CD4-positive, alpha-beta T cell treated with Interleukin-6 for 4 hours (primary cell): ENCODE measurements at regions not wholly inside any gene's neighbourhood (a gene's known extent, or its start where the extent isn't known, plus 50 kb on each side); places are given as distances from the start of the nearest gene placed in this dataset.

Experiments used
- DNase-seq: peaks from one replicate; pipeline ENCODE4 v3.0.0-alpha.2; 2020; ENCODE audit warnings: mixed read lengths

- DNase-seq: no peak
Observed at GRCh38 chr19:27705896-27706295, 1507.1 kb downstream of the UQCRFS1 start.

- DNase-seq: no peak
Observed at GRCh38 chr19:27694361-27695055, 1518.4 kb downstream of the UQCRFS1 start.

GRCh38 chr19:27691991-27692390 lies 1521.0 kb downstream of the UQCRFS1 start:
- no peak for DNase-seq

GRCh38 chr19:27689734-27690241 lies 1523.2 kb downstream of the UQCRFS1 start:
- no peak for DNase-seq

GRCh38 chr19:27684293-27684692 lies 1528.7 kb downstream of the UQCRFS1 start:
- no peak for DNase-seq

- DNase-seq: no peak
Observed at GRCh38 chr19:27681972-27682371, 1531.0 kb downstream of the UQCRFS1 start.

- DNase-seq: no peak
Observed at GRCh38 chr19:27679905-27680304, 1533.0 kb downstream of the UQCRFS1 start.

- DNase-seq: no peak
Observed at GRCh38 chr19:27679399-27679798, 1533.6 kb downstream of the UQCRFS1 start.

GRCh38 chr19:27676877-27677276 lies 1536.1 kb downstream of the UQCRFS1 start:
- no peak for DNase-seq

GRCh38 chr19:27676334-27676733 lies 1536.6 kb downstream of the UQCRFS1 start:
- DNase-seq: no peak

- DNase-seq: no peak
Observed at GRCh38 chr19:27675771-27676170, 1537.2 kb downstream of the UQCRFS1 start.

- DNase-seq: no peak
Observed at GRCh38 chr19:27674701-27675100, 1538.2 kb downstream of the UQCRFS1 start.

- no peak for DNase-seq
Observed at GRCh38 chr19:27673986-27674385, 1539.0 kb downstream of the UQCRFS1 start.

- DNase-seq: no peak
Observed at GRCh38 chr19:27672309-27673047, 1540.5 kb downstream of the UQCRFS1 start.

GRCh38 chr19:27671876-27672275 lies 1541.1 kb downstream of the UQCRFS1 start:
- DNase-seq: no peak

- DNase-seq: no peak
Observed at GRCh38 chr19:27660428-27660827, 1552.5 kb downstream of the UQCRFS1 start.

- no peak for DNase-seq
Observed at GRCh38 chr19:27657271-27658051, 1555.5 kb downstream of the UQCRFS1 start.

- no peak for DNase-seq
Observed at GRCh38 chr19:27654266-27654990, 1558.5 kb downstream of the UQCRFS1 start.

- no peak for DNase-seq
Observed at GRCh38 chr19:27652796-27653195, 1560.2 kb downstream of the UQCRFS1 start.

GRCh38 chr19:27652281-27652680 lies 1560.7 kb downstream of the UQCRFS1 start:
- DNase-seq: no peak

- DNase-seq: no peak
Observed at GRCh38 chr19:27647423-27647822, 1565.5 kb downstream of the UQCRFS1 start.

- no peak for DNase-seq
Observed at GRCh38 chr19:27635401-27635800, 1577.5 kb downstream of the UQCRFS1 start.

GRCh38 chr19:27618006-27618405 lies 1594.9 kb downstream of the UQCRFS1 start:
- no peak for DNase-seq
